H9 (cell line): ENCODE measurements at regions not wholly inside any gene's neighbourhood (a gene's known extent, or its start where the extent isn't known, plus 50 kb on each side); places are given as distances from the start of the nearest gene placed in this dataset.

Source experiments
- DNase-seq: peaks from one replicate; pipeline ENCODE4 v3.0.0-alpha.2; 2017
- H2AFZ ChIP-seq: one replicate; pipeline ENCODE4 v1.6.1; 2013; ENCODE audit warnings: mild to moderate bottlenecking, low read length, control low read depth, moderate library complexity
- H2AK5ac ChIP-seq: 2 replicates; pipeline ENCODE4 v1.6.1; 2013; ENCODE audit warnings: low read length, control low read depth, mixed read lengths; ENCODE audit not compliant: insufficient read length
- H2BK120ac ChIP-seq: one replicate; pipeline ENCODE4 v1.6.1; 2013; ENCODE audit warnings: low read depth, mild to moderate bottlenecking, low read length, control low read depth, inconsistent platforms; ENCODE audit not compliant: poor library complexity, severe bottlenecking
- H2BK12ac ChIP-seq: 2 replicates; pipeline ENCODE4 v1.6.1; 2013; ENCODE audit warnings: low read length, control low read depth, mixed read lengths, low read depth; ENCODE audit not compliant: insufficient read length
- H2BK15ac ChIP-seq: 2 replicates; pipeline ENCODE4 v1.6.1; 2013; ENCODE audit warnings: low read depth, low read length, control low read depth
- H2BK20ac ChIP-seq: one replicate; pipeline ENCODE4 v1.6.1; 2013; ENCODE audit warnings: low read depth, mild to moderate bottlenecking, low read length, control low read depth, inconsistent platforms; ENCODE audit not compliant: poor library complexity, severe bottlenecking
- H2BK5ac ChIP-seq: 2 replicates; pipeline ENCODE4 v1.6.1; 2013; ENCODE audit warnings: low read length, control low read depth, mixed read lengths; ENCODE audit not compliant: insufficient read length
- H3K14ac ChIP-seq: 2 replicates; pipeline ENCODE4 v1.6.1; 2013; ENCODE audit warnings: low read length, control low read depth; ENCODE audit not compliant: insufficient read depth
- H3K18ac ChIP-seq: 2 replicates; pipeline ENCODE4 v1.6.1; 2013; ENCODE audit warnings: low read depth, mild to moderate bottlenecking, mixed read lengths, low read length, control low read depth; ENCODE audit not compliant: insufficient read length
- H3K23ac ChIP-seq: 2 replicates; pipeline ENCODE4 v1.6.1; 2013; ENCODE audit warnings: low read length, control low read depth, mixed read lengths, low read depth; ENCODE audit not compliant: insufficient read length
- H3K23me2 ChIP-seq: 2 replicates; pipeline ENCODE4 v1.6.1; 2013; ENCODE audit warnings: low read depth, mild to moderate bottlenecking, mixed read lengths, low read length, control low read depth; ENCODE audit not compliant: insufficient read length, poor library complexity, severe bottlenecking
- H3K27ac ChIP-seq: 2 replicates; pipeline ENCODE4 v1.5.1; 2013; ENCODE audit warnings: low read length, control low read depth, mixed read lengths, low read depth; ENCODE audit not compliant: insufficient read length
- H3K27me3 ChIP-seq: 2 replicates; pipeline ENCODE4 v1.6.1; 2013; ENCODE audit warnings: low read length, control low read depth, inconsistent platforms; ENCODE audit not compliant: insufficient read depth
- H3K4ac ChIP-seq: 2 replicates; pipeline ENCODE4 v1.6.1; 2013; ENCODE audit warnings: low read depth, mild to moderate bottlenecking, control low read depth, inconsistent platforms, low read length, moderate library complexity
- H3K4me1 ChIP-seq: 2 replicates; pipeline ENCODE4 v1.6.1; 2013; ENCODE audit warnings: low read length, control low read depth, inconsistent platforms; ENCODE audit not compliant: insufficient read depth
- H3K4me2 ChIP-seq: 2 replicates; pipeline ENCODE4 v1.6.1; 2013; ENCODE audit warnings: low read length, control low read depth, mixed read lengths; ENCODE audit not compliant: insufficient read length, insufficient read depth
- H3K56ac ChIP-seq: 2 replicates; pipeline ENCODE4 v1.6.1; 2013; ENCODE audit warnings: low read depth, mild to moderate bottlenecking, mixed read lengths, low read length, control low read depth; ENCODE audit not compliant: insufficient read length
- H3K79me1 ChIP-seq: 2 replicates; pipeline ENCODE4 v1.6.1; 2013; ENCODE audit warnings: low read depth, mild to moderate bottlenecking, moderate library complexity, low read length, control low read depth, inconsistent platforms; ENCODE audit not compliant: insufficient read depth, poor library complexity, severe bottlenecking
- H3K79me2 ChIP-seq: 2 replicates; pipeline ENCODE4 v1.6.1; 2013; ENCODE audit warnings: low read length, control low read depth, inconsistent platforms; ENCODE audit not compliant: insufficient read depth
- H3K9ac ChIP-seq: 2 replicates; pipeline ENCODE4 v1.6.1; 2013; ENCODE audit warnings: low read length, control low read depth, mixed read lengths; ENCODE audit not compliant: insufficient read length; ENCODE audit errors: extremely low read depth
- H3K9me3 ChIP-seq: one replicate; pipeline ENCODE4 v1.6.1; 2013; ENCODE audit warnings: low read depth, low read length, inconsistent platforms; ENCODE audit not compliant: control insufficient read depth
- H3T11ph ChIP-seq: one replicate; pipeline ENCODE4 v1.6.1; 2013; ENCODE audit warnings: mild to moderate bottlenecking, low read length, control low read depth, inconsistent platforms
- H4K20me1 ChIP-seq: one replicate; pipeline ENCODE4 v1.6.1; 2013; ENCODE audit not compliant: control insufficient read depth, insufficient read length, insufficient read depth
- H4K5ac ChIP-seq: 2 replicates; pipeline ENCODE4 v1.6.1; 2013; ENCODE audit warnings: low read depth, mild to moderate bottlenecking, mixed read lengths, low read length, control low read depth; ENCODE audit not compliant: insufficient read length
- H4K8ac ChIP-seq: replicated peaks from 2 replicates; pipeline ENCODE4 v1.6.1; 2013; ENCODE audit warnings: low read length, control low read depth, mixed read lengths, low read depth; ENCODE audit not compliant: insufficient read length
- H4K91ac ChIP-seq: 2 replicates; pipeline ENCODE4 v1.6.1; 2013; ENCODE audit warnings: low read depth, mild to moderate bottlenecking, moderate library complexity, mixed read lengths, low read length, control low read depth; ENCODE audit not compliant: insufficient read length
- H3K27ac Mint-ChIP-seq, 3 experiments: 2 replicates in 2 of 3; 3 replicates in 1 of 3; pipeline ENCODE4 v1.8.0; 2020 to 2021; ENCODE audit warnings: mixed read lengths in 3 of 3, mild to moderate bottlenecking in 1 of 3, moderate library complexity in 1 of 3
- H3K27me3 Mint-ChIP-seq: 2 replicates; pipeline ENCODE4 v1.8.0; 2021; ENCODE audit warnings: low read depth, mild to moderate bottlenecking, moderate library complexity, mixed read lengths
- H3K36me3 Mint-ChIP-seq, 3 experiments: 2 replicates in 2 of 3; 3 replicates in 1 of 3; pipeline ENCODE4 v1.8.0; 2020 to 2021; ENCODE audit warnings: low read depth in 3 of 3, mixed read lengths in 3 of 3; ENCODE audit not compliant: insufficient read depth in 1 of 3
- H3K4me1 Mint-ChIP-seq, 2 experiments: 2 replicates each; pipeline ENCODE4 v1.8.0; 2020; ENCODE audit warnings: mixed read lengths in 2 of 2
- H3K4me3 Mint-ChIP-seq, 2 experiments: 2 replicates in 1 of 2; 3 replicates in 1 of 2; pipeline ENCODE4 v1.8.0; 2020 to 2021; ENCODE audit warnings: mild to moderate bottlenecking in 2 of 2, mixed read lengths in 2 of 2, moderate library complexity in 1 of 2
- H3K9me3 Mint-ChIP-seq, 2 experiments: 2 replicates in 1 of 2; 3 replicates in 1 of 2; pipeline ENCODE4 v1.8.0; 2020; ENCODE audit warnings: mild to moderate bottlenecking in 2 of 2, mixed read lengths in 2 of 2, moderate library complexity in 1 of 2
- CTCF ChIP-seq: fragments of 200-600 bp; sonication (generic); conservative IDR thresholded peaks from 3 replicates; pipeline ENCODE4 v1.8.0; 2021; ENCODE audit warnings: antibody characterized with exemption, mild to moderate bottlenecking
- WGBS: extraction: QIAGEN DNeasy Blood & Tissue Kit; methylation state at CpG from one replicate; pipeline ENCODE4 v1.1.7; 2013; ENCODE audit warnings: missing lambda C conversion rate, low lambda C conversion rate, mixed read lengths; ENCODE audit not compliant: insufficient read length; ENCODE audit errors: extremely low coverage; 5-methylcytosine and 5-hydroxymethylcytosine counted together

GRCh38 chr2:34950797-34951196 is 1351.7 kb upstream of the FAM98A start:
- no peaks in the 10 kb centered on the region for H3K9me3 ChIP-seq
- no peak overlapping the region for H3K14ac ChIP-seq
- H3K79me1 ChIP-seq: no peaks in the 10 kb centered on the region
- H3K4me1 Mint-ChIP-seq: peaks cover 13 to 14% of the 10 kb centered on the region in 2 experiments
- peaks cover 2 to 29% (median 9%) of the 10 kb centered on the region in 3 experiments; a peak in 5 of 7 replicates for H3K36me3 Mint-ChIP-seq
- no peaks in the 10 kb centered on the region for H3K4me1 ChIP-seq
- no peak overlapping the region for H4K91ac ChIP-seq
- no peak overlapping the region for H3K4me2 ChIP-seq
- no peak overlapping the region for H3K4ac ChIP-seq
- no peak overlapping the region for H3K23ac ChIP-seq
- no peak overlapping the region for H3K4me3 Mint-ChIP-seq
- H3K27me3 ChIP-seq: no peaks in the 10 kb centered on the region
- H2BK120ac ChIP-seq: no peak overlapping the region
- H3K9ac ChIP-seq: no peak overlapping the region
- H2BK12ac ChIP-seq: no peak overlapping the region
- TF ChIP-seq CTCF: no peak
- H4K20me1 ChIP-seq: no peaks in the 10 kb centered on the region
- no CpG with 5 or more reads among the region's 6 CpGs for WGBS
- H2BK20ac ChIP-seq: no peak overlapping the region
- H4K8ac ChIP-seq: no peak overlapping the region
- H3K9me3 Mint-ChIP-seq: peaks cover 13 to 30% of the 10 kb centered on the region in 2 experiments
- no peak overlapping the region for H3K27ac Mint-ChIP-seq
- H2BK15ac ChIP-seq: no peak overlapping the region
- H3K18ac ChIP-seq: no peak overlapping the region
- H3K27ac ChIP-seq: no peak overlapping the region
- no peaks in the 10 kb centered on the region for H3K79me2 ChIP-seq
- H3K27me3 Mint-ChIP-seq: no peaks in the 10 kb centered on the region; the same call in 1 of the 2 replicates
- H2BK5ac ChIP-seq: no peak overlapping the region
- H3K23me2 ChIP-seq: no peaks in the 10 kb centered on the region
- no peak overlapping the region for H2AFZ ChIP-seq
- H3K56ac ChIP-seq: no peak overlapping the region
- no peak overlapping the region for H4K5ac ChIP-seq
- no peak overlapping the region for H3T11ph ChIP-seq
- H2AK5ac ChIP-seq: no peak overlapping the region
- no peak for DNase-seq
